Right forelimb (tissue), 1 donor: ENCODE measurements at regions not wholly inside any gene's neighbourhood (a gene's known extent, or its start where the extent isn't known, plus 50 kb on each side); places are given as distances from the start of the nearest gene placed in this dataset.

Source experiments
- DNase-seq: peaks from one replicate; pipeline ENCODE4 v3.0.0-alpha.2; 2018

DNA sequence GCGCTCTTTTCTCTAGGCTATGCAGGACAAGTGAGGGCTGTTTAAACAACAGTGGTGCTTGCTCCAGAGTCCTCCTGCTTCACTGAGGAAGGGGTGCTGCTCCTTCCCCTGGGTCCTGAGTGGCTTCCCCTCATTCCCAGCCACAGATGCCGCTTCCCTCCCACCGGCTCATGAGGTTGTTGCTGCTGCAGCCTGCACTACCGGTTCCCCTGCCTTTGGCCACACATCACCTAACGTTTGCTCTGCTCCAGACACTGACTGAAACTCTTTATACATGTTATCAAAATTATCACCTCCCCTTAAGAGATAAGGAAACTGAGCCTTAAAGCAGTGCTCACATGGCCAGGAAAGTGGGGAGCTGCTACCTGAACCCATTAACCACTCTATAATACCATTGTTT lies 130.8 kb upstream of the LGALSL start:
- no peak for DNase-seq

DNA sequence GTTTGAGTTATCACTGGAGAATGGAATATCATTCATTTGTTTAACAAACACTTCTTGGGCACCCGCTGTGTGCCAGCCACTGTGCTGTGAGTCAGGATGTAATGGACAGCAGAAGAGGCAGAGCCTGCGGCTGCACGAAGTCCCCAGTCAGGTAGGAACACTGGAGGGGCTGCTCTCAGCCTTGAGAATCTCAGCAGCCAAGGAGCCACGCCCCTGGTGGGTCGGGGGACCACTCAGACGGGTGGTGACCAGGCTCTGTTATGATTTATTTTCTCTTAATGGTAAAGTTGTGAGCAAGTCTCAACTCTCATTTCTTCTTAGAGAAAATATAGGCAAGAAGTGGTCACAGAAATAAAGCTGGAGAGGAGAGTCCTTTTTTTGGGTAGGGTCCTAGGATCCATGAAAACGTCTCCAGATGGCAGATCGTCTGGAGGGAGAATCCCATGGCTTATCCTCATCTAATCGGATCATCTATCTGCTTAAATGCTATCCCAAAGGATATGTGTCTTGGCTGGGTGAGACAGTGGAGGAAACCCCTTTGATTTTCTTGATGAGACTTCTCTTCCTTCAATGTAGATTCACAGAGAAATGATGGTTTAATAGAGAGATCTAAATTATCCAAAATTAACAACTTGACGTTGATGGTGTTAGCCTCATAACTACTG lies 129.1 kb upstream of the LGALSL start:
- no peak for DNase-seq

DNA sequence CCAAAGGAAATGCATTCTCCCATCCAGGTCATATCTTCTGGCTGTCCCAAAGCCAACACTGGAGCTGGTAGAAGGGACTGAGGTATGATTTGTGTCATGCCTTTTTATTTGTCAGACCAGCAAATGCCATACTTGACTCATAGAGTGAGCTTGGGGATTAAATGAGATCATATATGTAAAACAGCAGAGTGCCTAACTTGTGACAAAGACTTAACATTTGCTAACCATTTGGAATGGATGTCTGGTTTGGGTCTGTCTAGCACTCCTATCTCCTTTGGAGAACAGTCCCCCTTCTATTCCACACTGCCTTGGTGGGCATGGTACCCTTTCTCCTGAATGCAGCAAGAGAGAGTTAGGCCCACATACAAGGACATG lies 128.5 kb upstream of the LGALSL start:
- DNase-seq = no peak

DNA sequence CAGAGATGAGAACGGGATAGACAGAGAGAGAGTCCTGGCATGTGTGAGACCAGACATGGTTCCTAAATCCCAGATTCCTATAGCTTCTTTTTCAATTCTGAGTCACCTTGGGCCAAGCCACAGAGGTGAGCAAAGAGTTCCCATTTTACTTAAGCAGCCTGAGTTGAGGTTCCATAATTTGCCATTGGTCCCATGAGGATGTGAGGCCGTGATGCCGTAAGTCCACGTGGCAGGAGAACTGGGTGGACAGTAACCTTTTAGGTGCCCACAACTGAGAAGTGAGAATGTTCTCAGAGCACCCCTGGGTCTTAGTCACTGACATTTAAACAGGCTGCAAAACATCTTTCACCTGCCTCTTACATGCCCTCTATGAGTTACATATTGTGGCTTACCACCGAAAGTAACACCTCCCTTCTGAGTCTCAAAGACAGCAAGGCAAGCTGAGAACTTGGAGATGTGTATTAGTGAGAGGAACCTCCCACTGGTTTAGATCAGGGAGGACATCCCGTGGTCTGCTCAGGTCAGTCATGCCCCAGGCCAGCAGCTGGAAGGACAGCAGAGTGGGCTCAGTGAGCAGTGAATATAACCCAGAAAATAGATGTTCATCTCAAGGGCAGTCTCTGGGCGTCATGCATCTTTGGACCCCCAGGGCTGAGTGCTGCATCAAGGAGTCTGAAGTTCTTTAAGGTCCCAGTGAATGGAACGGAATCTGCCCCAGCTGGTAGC lies 127.9 kb upstream of the LGALSL start:
- DNase-seq = no peak

DNA sequence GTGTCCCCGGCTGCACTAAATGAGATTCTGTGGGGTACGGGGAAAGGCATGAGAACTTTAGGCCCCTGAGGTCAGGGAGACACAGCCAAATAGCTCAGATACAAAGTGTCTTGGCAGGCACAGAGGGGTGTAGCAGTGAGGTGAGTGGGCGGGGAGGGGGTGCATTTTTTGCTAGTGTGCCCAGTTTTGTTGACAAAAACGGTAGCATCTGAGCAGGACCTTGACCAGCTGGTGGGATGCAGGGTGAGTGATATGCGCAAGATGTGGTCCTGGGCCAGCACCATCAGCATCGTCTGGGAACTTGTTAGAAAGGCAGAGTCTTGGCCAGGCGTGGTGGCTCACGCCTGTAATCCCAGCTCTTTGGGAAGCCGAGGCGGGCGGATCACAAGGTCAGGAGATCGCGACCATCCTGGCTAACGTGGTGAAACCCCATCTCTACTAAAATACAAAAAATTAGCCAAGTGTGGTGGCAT lies 127.3 kb upstream of the LGALSL start:
- DNase-seq = no peak

DNA sequence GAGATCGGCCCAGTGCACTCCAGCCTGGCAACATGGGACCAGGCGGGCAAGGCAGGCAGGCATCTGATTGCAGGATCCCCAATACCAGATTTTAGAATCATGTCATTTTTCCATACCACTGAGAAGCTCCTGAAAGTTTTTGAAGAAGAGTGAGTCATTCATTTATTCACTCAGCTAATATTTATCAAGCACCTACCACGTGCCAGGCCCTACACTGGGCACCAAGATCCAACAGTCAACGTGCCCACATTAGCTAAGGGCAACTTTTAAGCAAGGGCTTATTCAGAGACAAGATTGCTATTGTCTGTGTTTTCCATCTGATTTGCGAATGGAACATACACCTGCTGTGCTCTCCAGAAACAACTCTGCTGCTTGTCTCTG lies 126.8 kb upstream of the LGALSL start:
- no peak for DNase-seq

DNA sequence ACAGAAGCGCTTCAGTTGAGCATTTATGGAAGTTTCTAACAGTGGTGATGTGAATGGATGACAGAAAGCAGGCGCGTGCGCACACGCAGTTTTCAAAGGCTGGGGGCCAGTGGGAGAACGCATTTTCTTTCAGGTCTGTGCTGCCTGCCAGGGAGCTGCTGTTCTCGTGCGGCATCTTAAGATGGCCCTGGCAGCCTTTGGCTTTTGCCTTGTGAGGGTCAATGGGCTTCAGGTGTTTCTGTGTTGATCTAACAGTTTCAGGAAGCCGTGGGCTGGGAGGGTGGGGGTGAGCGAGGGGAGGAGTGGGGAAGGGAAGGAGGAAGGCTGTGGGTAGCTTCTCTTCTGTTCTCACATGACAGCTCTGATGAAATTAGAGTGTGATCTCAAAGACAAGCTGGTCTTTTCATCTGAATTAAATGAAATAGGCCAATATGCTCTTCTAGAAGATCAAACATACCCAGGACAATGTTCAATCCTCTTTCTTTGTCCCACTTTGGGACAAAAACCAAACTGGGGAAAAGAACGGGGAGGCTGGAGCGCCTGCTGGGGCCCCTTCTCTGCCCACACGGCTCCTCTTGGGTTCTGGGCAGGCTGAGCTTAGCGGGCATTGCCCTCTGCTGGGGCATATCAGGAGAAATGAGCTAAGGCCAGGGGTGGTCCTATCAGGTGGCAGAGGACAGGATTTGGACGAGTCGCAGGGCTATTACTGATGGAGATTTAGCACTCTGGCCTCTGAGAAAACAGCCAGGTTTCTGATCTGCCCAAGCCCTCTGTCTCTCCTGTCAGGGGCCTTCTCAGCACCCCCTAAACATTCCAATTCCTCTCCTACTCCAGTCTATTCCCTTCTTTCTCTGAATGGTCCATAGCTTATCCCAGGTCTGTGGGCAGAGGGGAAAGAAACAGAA lies 126.2 kb upstream of the LGALSL start:
- DNase-seq = peak; percentile 58

DNA sequence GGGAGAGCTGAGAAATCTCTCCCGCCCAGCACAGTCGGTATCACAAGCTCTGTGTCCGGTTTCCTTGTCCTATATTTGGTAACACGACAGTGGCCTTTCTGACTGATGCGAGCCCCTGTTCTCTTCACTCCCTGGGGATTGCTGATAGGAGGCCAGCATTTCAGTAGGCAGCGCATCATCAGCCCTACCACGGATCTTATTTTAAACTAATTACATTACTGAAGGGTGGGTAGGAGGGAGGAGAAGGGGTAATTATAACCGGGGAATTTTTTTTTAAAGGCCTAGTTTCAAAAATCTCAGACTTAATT lies 125.6 kb upstream of the LGALSL start:
- DNase-seq = no peak

DNA sequence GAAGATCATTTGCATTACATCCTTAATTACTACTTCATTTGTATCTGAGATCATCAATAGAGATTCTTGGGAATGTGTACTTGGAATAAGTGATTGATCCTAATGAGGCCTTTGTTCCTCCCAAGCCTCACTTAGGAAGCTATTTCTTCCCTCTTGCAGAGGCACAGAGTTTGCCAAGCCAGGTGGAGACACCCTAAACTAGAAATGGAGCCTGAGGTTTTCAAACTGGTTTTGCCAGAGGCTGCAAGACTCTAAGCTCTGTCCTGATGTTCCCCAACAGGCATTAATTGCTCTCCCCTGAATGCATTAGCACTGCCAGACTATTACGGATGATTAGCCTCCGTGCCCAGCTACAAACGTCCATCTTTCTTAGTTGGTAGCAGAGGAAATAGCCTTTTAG lies 125.2 kb upstream of the LGALSL start:
- no peak for DNase-seq

DNA sequence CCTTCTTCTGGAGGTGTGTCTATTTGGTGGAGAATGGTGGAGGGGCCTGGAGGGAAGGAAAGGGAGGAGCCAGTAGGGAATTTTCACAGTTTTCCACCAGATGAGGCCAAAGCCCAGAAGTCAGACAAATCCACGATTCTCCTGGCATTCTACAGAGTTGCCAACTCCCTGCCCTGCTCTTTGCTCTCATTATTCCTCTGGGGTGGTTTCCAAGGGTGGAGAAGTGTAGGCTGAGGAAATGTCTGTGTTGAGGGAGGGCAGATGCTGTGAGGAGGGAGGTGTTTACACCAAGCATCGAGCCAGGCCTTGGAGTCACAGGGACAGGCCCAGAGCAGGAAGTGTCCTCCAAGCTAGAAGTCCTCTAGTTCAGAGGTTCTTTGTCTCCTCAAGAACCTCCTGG lies 124.1 kb upstream of the LGALSL start:
- DNase-seq = no peak

DNA sequence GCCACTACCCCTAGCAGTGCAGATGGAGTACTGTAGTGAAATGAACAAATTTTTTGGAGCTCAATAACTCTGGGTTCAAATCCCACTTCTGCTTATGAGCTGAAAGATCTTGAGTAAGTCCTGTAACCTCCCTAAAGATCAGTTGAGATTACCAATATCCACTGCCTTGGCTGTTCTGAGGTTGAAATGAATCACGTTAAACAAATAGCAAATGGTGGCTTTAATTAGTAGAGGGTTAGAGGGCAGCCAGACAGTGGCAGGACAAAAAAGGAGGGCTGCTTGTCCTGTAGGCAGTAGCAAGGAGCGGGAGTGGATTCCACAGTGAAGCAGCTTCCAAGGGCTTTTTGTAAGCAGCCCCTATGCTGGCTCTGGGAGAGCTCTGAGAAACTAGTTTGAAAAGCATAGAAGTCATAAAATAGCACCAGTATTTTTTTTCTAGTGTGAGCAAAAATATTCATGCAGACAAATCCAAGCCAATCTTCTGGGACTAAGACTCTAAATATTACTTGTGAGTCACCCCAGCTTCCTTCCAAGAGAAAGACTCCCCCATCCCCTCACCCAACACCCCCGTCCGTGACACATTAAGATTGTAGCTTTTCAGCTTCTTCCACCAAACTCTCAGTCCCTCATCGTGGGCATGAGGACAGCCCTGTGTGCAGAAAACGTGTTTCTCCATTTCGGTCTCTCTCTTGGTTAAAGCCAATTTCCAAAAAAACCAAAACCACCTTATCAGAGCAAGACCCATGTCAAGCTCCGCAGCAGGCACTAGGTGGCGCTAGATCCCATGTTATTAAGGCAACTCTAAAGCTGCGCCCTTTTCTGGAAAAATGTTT lies 123.5 kb upstream of the LGALSL start:
- DNase-seq = peak; percentile 89

DNA sequence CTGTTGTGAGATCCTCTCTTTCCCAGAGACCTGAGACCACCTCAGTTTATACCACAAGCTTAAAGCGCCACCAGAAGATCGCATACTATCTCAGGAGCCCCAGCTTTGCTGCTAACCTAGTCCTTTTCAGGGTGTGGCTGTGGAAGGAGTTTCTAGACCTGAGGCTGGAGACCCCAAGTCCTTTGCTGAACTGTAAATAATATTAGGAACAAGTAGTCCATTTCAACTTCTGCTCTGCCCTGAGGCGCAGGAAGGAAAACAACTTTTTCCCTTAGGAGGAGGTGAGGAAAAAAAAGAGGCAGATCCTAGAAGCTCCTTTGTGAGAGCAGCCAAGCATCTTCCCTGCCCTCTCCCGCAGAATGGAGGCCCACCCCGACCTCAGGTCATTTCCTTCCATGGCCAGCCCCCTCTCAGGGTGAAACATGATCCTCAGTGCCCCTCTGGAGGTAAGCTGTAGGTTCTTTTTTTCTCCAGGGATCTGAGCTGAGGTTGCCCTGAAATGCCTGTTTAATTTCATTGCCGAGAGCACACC lies 122.8 kb upstream of the LGALSL start:
- DNase-seq = no peak

DNA sequence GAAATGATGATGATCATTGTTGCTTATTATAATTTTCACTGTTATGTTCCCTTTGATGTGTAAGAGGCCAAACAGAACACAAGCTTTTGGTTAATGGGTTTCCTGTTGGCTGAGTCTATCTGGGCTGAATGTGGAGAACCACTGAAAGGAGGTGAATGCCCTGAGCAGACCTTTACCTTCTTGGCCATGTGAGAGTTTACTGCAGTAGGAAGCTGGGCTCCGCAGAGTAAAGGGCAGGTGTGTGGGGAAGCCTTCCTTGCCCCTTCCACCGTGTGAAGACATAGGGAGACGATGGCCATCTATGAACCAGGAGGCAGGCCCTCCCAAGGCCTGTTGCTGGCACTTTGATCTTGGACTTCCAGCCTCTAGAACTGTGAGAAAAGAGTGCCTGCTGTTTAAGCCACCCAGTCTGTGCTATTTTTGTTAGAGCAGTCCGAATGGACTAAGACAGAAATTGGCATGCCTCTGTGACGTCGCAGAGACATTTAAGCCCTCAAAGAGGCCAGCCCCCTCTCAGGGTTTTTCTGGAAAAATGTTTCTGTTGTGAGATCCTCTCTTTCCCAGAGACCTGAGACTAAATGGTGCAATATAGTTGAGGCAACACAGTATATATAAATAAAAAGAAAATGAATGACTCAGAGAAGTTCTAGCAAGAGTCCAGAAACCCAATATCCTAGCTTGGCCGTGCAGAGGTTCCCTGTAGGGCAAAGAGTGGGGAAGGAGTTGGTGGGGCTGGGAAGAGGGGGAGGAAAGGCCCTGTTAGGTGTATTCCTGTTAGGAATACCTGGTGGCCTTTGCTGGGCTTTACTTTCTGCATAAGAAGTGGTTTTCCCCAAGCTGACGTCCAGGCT lies 121.9 kb upstream of the LGALSL start:
- no peak for DNase-seq

DNA sequence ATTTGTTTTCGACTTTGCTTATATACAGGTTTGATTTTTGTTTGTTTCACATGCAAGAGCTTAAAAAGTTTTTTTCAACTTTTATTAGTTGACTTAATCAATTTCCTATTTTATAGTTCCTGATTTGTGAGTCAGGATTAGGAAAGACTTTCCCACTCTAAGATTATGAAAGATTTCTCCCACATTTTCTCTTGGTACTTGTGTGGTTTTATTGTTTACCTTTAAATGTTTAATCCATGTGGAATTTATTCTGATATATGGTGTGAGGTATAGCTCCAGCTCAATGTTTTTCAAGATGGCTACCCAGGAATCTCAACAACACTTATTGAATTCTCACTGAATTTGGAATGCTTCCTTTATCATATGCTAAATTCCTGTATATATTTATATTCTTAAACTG lies 117.8 kb upstream of the LGALSL start:
- no peak for DNase-seq

DNA sequence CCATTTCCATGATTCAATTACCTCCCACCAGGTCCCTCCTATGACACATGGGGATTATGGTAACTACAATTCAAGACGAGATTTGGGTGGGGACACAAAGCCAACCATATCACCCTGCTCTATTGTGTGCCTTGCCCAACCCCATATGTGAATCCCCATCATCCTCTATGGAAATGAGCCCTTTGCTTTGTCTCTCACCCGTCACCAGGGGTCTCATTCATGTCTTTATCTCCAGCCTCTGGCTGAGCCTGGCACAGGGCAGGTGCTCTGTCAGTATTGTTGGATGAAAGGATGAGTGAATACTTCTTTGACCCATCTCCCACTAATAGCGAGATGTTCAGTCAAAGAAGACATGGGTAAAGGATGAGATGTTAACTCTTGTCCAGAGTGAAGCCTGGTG lies 116.6 kb upstream of the LGALSL start:
- no peak for DNase-seq

DNA sequence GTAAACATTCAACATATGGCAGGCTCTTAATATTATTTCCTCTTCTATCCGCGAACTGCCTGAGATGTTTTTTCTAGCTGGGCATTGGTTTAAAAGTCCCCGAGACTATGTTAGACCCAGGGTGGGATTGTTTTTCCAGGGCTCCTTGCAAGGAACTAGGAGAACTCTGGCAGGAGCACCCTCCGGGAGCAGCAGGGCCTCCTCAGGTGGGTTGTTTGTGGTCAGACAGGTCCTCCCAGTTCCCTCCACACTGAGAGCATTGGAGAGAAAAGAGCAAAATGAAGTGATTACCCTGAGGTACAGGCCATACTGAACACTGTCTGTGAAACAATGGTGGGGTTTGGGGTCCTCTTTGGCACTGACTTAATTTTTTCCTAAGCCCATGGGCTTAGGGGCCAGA lies 115.9 kb upstream of the LGALSL start:
- DNase-seq = no peak

DNA sequence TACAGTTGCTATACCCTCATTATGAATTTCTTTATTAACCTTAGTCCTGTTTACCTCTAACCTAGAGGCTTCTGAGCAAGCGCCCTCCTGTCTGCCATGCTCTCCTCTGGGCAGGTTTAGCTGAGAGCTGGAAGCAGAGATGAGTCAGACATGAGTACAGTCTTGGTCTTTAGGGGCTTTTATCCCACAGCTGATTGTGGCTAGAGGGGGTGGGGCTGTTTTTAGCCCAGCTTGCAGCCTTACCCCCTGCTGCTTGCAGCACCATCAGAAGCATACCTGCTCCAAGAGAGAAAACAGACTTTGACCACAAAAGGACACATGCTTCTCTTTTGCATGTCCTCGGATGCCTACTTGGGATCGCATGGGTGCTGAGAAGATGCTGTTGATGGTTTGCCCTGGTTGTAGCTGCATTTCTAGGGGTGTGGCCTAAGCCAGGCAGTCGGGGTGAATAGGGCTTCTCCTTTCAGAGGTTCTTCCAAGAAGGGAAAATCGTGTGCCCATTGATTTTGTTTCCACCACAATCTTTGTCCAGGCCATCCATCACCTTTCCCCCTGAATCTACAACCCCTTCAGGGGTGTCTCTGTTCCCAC lies 115.0 kb upstream of the LGALSL start:
- DNase-seq = no peak

DNA sequence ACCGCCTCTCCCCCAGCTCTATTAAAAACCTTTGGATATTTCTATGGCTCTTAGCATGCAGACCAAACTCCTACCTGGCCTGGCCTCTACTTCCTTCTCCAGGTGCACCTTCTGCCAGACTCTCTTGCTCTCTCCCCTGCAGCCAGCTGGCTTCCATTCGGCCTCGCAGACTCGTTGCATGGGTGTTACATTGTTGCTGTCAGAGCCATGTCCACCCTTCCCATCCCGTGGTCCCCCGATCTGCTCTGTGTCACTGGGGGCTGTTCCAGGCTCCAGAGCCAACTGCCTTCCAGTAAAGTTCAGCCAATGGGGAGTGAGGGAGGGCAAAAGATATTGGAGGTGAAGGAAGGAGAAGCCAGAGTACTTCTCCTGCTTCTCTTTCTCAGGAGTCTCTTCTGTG lies 112.5 kb upstream of the LGALSL start:
- DNase-seq = no peak

DNA sequence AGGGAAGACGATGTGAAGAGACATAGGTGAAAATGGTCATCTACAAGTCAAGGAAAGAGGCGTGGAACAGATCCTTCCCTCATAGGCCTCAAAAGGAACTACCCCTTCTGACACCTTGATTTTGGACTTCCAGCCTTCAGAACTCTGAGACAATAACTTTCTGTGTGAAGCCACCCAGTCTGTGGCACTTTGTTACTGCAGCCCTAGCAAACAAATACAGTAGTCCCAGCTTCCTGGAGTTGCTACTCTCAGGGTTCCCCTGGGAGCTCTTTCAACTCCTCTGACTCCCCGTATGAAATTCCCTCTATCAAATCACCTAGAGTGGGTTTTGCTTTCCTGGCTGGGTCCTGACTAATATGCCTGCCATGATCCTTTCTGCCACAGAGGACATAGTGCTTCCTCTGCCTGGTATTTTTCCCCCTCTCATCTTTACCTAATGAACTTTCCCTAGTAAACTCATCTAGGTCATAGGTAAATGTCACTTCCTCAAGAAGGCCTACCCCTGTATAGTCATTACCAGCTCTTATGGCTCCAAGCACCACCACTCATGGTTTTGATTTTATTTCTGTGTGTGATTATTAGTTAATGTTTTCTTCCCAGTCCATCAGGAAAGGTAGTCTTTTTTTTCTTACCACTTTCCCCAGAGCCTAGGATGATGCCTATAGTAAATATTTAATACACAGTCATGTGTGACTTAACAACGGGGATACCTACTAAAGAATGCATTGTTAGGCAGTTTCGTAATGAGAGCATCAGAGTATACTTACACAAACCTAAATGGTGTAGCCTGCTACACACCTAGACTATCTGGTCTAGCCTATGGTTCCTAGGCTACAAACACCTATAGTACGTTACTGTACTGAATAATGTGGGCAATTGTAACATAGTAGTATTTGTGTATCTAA lies 111.5 kb upstream of the LGALSL start:
- DNase-seq = no peak

DNA sequence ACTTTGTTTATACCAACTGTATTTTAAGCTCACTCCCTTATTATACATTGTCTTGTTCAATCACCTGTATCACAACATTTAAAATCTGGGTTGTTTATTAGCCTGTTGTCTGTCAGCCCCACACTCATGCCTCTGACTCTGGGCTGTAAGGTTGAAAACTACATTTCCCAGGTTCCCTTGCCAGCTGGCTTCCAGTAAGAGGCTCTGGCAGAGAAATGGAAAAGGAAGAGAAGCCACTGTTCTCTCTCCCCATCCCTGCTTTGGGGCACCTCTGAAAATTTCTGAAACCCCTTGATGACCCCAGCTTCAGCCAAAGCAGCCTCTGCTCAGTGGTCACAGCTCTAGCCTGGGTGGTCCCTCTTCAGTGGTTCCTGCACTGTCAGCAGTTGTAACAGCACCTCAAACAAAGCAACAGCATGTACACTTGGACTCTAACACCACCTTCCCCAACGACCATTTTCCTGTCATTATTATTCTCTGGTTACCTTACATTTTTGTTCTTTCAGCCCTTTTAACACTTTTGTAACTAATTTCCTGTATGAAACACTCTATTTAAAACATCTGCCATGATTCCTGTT lies 108.9 kb upstream of the LGALSL start:
- no peak for DNase-seq
